ENCODE measurements at regions not wholly inside any gene's neighbourhood (a gene's known extent, or its start where the extent isn't known, plus 50 kb on each side); places are given as distances from the start of the nearest gene placed in this dataset.
"Not testable (repeated sequence)": the region's sequence is repeated elsewhere in the genome, so short reads cannot be mapped to it uniquely, and the experiment has no call there.

DNA sequence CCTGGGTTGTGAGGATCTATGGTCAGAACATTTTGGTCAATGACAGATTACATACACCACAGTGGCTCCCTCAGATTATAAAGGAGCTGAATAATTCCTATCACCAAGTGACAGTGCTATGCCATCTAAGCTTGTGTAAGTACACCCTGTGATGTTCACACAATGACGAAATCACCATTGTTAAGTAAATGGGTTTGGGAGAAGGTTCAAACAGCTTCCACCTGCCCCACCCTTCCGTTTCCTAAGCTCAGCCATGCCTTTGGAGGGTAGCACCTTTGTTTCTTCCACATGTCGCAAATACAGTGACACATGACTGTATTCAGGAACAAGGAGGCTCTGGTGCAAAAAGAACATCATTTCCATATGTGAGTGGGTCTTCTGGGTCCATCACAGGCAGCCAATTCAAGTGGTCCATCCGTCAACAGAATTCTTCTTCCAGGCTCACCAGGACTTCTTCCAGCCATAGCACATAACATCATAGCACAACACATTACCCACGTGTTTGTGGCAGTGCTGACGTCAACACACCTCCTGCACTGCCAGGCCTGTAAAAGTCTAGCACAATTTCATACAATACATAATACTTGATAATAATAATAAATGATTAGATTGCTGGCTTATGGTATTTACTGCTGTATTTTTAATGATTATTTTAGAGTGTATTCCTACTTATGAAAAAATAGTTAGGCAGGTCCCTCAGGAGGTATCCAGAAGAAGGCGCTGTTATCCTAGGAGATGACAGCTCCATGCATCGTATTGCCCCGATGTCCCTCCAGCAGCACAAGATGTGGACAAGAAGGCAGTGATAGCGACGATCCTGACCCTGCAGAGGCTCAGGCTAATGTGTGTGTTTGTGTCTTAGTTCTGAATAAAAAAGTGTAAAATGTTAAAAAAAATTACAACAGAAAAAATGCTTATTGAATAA lies 264.8 kb downstream of the ANAPC1 start:
- no peak for DNase-seq (ENCODE audit: low spot score)

DNA sequence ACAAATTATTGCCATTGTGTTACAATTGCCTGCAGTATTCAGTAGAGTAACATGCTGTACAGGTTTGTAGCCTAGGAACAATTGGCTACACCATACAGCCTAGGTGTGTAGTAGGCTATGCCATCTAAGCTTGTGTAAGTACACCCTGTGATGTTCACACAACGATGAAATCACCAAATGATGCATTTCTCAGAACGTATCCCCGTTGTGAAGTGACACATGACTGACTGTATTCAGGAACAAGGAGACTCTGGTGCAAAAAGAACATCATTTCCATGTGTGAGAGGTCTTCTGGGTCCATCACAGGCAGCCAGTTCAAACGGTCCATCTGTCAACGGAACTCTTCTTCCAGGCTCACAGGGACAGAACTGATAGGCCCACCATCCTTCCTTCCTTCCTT lies 263.7 kb downstream of the ANAPC1 start:
- no peak for DNase-seq (ENCODE audit: low spot score)

DNA sequence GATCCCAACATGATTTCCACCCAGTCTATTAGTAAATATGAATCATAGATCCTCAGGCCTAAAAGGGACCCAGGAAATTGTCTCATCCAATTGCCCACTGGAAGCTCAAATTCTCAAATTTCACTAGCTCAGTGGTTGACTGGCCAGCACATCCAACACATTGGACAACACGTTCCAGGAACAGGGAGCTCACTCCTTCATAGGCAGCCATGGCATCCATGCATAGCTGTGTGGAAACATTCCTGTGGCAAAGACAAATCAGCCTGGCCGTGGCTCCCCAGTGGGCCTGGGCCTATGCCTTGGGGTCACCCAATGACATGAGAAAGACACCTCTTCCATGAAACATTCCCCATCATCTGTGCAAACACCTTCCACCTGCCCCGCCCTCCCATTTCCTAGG lies 261.1 kb downstream of the ANAPC1 start:
- DNase-seq (ENCODE audit: low spot score), result no peak

DNA sequence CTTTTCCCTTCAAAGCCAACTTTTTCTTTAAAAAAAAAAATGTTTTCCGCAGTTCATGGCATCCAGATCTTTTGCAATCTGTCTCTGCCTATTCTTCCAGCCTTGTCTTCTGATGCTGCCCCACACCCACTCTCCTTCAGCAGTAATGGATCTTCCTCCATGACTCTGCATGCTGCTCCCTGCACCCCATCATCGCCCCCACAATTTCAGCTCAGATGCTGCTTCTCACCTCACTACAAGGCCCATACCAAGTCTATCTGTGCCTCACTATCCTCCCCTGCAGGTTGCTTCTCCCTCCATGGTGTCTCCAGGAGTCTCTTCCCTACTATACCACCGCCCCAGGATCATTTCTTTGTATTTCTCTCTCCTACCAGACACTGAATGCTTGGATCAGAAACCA lies 260.6 kb downstream of the ANAPC1 start:
- no peak for DNase-seq (ENCODE audit: low spot score)

DNA sequence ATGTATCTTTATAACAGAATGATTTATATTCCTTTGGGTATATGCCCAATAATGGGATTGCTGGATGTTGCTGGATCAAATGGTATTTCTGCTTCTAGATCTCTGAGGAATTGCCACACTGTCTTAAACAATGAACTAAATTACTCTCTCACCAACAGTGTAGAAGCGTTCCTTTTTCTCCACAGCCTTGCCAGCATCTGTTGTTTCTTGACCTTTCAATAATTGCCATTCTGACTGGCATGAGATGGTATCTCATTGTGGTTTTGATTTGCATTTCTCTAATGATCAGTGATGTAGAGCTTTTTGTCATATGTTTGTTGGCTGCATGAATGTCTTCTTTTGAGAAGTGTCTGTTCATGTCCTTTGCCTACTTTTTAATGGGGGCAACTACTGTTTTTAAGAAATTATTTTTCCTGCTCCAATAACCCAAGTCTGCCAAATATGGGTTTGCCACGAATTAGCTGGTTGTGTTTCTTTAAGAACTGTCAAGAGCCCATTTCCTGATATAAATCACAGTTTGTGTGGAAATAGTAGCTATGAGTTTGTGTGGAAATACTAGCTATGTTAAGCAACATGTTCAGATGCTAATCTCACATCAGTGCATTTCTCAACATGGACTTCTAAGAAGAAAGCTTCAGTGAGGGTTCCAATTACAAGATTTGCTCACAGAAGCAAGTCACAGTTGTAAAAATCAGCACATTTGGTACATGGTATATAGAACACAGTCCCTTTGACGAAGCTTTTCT lies 259.4 kb downstream of the ANAPC1 start:
- DNase-seq (ENCODE audit: low spot score), result peak; percentile 25

DNA sequence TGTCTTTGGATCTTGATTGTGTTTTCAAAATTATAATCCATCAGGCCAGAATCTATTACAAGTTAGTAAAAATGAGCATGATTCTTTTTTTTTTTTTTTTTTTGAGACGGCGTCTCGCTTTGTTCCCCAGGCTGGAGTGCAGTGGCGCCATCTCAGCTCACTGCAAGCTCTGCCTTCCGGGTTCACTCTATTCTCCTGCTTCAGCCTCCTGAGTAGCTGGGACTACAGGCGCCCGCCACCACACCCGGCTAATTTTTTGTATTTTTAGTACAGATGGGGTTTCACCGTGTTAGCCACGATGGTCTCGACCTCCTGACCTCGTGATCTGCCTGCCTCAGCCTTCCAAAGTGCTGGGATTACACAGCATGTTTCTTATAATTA lies 258.8 kb downstream of the ANAPC1 start:
- not testable (repeated sequence) for DNase-seq (ENCODE audit: low spot score)

DNA sequence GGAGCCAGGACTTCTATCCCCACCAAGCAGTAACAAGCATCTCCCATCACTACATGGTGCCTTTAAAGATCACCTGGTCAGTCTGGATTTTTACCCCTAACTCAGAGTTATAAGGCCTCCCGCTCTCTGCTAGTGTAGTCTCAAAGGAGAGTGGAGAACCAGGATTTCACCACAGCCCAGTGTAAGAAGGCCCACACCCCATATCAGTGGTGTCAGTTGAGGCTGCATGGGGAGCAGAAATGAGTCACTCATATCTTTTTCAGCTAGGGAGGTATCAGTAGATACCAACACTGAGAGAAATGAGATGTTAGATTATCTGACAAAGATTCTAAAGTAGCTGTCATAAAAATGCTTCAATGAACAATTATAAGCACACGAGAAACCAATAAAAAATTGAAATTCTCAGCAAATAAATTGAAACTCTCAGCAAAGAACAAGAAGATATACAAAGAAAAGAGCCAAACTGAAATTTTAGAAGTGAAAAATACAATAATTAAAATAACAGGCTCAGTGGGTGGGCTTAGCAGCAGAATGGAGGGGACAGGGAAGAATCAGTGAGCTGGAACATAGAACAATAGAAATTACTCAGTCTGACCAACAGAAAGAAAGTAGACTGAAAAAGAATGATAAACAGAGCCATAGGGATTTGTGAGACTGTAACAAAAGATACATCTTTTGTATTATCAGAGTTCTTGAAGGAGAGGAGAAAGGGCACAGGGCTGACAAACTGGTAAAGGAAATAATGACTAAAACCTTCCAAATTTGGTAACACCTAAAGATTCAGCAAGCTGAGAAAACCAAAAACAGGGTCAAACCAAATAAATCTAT lies 257.7 kb downstream of the ANAPC1 start:
- DNase-seq (ENCODE audit: low spot score), result peak; percentile 18

DNA sequence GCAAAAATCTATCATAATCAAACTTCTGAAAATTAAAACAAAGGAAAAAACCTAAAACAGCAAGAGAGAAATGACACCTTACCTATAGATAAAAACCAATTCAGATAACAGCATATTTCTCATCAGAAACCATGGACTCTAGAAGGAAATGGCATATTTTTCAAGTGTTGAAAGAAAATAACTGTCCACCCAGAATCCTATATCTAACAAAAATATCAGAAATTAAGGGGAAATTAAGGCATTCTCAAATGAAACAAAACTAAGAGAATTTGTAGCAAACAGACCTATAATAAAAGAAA lies 257.2 kb downstream of the ANAPC1 start:
- no peak for DNase-seq (ENCODE audit: low spot score)

DNA sequence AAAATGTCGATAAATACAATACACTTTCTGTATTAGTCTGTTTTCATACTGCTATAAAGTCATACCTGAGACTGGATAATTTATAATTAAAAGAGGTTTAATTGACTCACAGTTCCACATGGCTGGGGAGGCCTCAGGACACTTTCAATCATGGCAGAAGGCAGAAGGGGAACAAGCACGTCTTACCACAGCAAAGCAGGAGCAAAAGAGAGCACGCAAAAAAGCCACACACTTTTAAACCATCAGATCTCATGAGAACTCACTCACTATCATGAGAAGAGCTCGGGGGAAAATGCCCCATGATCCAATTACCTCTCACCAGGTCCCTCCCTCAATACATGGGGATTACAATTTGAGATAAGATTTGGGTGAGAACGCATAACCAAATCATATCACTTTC lies 256.7 kb downstream of the ANAPC1 start:
- DNase-seq (ENCODE audit: low spot score), result no peak

DNA sequence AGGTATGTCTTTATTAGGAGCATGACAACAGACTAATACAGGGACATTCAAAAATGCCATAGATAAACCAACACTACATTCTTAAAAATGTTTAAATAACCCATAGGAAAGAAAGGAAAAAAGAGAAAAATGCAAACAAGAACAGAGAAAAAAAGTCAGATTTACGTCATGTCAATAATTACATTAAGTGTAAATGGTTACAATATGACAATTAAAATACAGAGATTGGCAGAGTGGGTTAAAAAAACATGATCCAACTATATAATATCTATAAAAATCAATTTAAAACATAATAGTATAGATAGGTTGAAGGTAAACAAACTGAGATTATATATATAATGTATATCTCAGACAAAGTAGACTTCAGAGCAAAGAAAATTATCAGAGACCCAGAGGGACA lies 255.8 kb downstream of the ANAPC1 start:
- DNase-seq (ENCODE audit: low spot score), result no peak

DNA sequence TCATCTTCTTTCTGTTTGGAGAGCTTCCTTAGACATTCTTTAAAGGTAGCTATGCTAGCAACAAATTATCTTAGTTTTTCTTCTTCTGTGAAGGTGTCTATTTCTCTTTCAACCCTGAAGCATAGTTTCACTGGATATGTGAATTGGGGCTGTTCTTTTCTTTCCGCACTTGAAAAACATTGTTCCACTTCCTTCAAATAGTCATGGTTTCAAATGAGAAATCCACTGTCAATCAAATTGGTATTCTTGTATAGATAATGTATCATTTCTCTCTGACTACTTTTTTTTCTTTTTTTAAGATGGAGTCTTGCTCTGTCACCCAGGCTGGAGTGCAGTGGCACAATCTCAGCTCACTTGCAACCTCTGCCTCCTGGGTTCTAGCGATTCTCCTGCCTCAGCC lies 254.0 kb downstream of the ANAPC1 start:
- no peak for DNase-seq (ENCODE audit: low spot score)

DNA sequence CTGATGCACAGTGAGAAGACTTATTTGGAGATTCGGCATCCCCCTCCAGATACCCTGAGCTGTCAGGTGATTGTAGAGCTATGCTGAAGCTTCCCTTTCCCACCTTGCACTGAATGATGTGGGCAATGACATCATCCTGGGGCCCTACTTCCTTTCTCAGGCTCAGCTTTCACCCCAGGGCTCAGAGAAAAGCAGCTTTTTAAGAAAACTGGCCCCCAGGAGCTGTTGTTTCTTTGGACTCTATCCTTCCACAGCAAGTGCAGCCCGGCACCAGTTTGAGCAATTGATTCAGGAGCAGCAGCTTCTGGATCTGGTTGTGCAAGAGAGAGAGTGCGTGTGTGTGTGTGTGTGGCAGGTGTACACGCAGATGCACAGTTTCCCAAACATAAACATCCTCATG lies 251.3 kb downstream of the ANAPC1 start:
- DNase-seq (ENCODE audit: low spot score), result no peak

DNA sequence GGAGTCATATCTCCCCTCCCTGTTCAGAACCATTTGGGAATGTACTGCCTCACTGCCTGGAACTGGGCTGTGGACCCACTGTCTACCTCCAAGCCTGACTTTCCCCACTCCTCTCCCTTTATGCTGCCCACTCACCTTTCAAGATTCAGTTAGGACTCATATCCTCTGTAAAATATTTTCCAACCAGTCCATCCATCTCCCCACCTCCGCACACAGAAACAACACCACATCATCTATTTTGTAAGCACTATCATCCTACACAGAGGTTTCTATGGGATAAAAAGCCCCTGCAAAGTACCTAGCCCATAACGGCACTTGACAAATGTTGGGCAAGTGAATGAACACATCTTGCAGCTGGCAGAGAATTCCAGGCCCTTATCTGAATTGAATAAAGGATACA lies 250.8 kb downstream of the ANAPC1 start:
- DNase-seq (ENCODE audit: low spot score), result no peak

DNA sequence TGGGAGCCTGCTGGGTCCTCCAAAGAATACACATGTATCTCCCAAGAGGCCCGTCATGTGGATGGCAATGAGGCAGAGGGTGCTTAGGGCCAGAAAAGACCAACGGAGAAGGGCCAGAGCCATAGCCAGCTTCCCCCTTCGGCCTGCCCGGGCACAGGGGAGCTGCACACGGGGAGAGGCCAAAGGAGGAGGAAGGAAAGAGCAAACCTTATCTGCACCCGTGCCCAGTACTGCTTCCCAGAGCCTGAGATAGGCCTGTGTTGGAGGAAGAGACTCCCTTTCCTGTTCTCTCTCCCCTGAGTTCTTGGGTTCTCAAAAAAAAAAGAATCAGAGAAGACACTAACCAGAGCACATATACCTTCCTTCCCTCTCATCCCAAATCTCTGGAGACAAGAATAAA lies 250.3 kb downstream of the ANAPC1 start:
- no peak for DNase-seq (ENCODE audit: low spot score)

DNA sequence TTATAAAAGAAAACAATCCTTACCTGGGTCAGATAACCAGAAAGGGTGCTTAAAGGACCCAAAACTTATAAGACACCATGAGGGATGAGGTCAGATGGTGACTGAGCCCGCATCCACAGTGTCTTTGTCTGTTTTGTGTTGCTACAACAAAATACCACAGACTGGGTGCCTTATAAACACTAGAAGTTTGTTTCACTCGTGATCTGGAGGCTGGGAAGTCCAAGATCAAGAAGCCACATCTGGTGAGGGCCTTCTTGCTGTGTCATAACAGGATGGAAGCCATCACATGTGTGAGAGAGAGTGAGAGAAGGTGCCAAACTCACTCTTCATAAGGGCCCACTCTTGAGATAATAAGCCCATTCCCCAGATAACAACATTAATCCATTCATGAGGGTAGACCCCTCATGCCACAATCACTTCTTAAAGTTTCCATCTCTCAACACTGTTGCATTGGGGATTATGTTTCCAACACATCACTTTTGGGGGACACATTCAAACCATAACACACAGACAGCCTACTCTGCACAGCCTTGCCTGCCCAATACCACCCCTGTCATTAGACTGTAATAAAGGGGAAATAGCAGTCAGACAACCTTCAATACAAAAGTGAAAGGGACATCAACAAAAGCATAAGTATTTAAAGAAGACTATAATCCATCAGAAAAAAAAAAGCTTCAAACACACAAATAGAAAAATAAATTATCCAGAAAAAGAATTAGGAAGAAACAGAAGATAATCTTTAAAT lies 249.8 kb downstream of the ANAPC1 start:
- DNase-seq (ENCODE audit: low spot score), result no peak

DNA sequence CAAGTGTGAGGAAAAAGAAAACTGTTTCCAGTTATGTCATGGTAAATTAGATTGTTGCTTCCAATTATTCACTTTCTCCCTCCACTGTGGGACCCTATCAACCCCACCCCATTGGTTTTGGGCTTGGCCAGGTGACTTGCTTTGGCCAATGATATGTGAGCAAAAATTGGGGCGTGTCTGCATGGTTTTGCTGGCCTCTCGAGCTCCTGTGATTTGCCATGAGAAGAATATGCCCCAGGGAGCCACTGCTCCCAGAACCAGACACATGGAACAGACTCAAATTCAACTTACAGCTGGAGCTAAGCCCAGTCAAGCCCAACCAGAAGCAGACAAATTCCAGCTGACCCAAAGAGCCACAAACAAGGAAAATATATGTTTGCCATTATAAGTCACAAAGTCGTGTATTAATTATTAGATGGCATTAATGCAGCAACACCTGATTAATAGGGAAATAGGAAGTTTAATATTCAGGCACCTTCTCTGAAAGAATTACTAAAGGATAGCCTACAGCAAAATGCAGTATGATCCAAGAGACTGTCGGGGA lies 248.9 kb downstream of the ANAPC1 start:
- DNase-seq (ENCODE audit: low spot score), result no peak

DNA sequence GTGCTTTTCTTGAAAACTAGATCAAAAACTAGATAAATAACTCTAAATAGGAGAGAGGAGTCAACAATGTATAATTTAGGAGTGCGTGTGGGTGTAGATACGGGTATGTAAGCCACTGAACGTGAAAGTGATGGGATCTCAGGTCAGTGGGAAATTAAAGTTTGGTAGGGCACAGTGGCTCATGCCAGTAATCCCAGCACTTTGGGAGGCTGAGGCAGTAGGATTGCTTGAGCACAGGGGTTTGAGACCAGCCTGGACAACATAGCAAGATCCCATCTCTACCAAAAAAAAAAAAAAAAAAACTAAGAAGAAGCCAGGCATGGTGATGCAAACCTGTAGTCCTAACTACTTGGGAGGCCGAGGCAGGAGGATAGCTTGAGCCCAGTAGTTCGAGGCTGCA lies 247.1 kb downstream of the ANAPC1 start:
- DNase-seq (ENCODE audit: low spot score), result no peak

DNA sequence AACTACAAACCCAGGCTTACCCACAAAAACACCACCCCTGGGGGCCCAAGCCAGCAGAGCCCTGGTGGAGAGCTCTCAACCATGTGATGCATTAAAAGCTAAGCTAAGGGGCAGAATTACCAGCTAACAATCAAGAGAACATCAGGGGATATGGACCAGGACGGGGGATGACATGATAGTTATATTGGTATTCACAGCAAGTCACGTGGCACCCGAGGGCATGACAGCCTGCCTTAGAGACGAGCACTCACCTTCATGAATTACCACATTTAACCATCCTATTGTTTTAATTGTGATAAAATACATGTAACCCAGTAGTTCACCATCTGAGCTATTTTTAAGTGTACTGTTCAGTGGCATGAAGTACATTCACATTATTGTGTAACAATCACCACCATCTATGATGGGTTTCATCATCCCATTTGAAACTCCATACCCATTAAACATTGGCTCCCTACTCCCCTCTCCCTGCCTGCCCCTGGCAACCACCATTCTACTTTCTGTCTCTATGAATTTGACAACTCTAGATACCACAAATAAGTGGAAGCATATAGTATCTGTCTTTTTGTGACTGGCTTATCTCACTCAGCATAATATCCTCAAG lies 245.6 kb downstream of the ANAPC1 start:
- DNase-seq (ENCODE audit: low spot score), result no peak

DNA sequence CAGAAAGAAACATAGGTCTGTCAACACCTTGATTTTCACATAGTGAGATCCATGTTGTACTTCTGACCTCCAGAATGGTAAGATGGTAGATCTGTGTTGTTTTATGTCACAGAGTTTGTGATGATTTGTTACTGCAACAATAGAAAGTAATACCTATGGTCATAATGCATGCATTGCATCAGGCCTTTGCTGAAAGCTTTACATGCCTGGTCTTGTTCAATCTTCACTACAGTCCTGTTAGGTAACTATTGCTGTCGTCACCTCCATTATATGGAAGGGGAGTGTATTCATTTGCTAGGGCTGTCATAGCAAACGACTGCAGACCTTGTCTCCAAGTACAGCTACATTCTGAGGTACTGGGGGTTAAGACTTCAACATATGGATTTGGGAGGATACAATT lies 243.5 kb downstream of the ANAPC1 start:
- no peak for DNase-seq (ENCODE audit: low spot score)

DNA sequence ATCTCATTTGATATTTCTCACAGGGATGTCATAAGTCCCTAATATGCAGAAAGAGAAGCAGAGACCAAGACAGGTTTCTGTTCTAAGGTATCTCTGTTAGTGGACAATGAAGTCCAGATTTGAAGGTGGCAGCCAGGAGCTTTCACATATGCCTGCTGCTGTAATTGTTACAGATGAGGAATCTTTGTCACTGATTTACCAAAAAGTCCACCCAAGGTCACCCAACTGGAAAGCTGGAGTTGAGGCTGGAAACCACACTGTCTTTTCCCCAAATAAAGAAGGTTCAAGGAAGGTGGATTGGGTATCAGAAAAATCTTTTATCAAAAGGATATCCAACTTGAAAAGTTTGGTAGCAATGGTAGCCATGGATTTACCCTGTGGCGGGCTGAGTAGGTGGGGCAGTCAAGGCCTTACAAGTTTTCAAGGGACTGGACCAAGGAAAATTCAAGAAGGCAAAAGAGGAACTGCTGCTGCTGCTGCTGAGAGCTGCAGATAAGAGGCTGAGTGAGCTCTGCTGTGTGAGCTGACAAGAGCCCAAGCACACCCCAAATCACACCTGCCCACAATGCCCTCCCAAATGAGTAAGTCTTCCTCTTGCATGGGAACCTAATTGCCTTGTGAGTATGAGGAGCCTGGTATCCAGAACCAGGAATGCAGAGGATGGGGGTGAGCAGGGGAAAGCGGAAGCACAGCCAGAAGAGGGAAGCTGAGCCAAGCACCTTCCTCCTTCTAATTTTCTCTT lies 241.2 kb downstream of the ANAPC1 start:
- DNase-seq (ENCODE audit: low spot score), result no peak
